Psoas muscle (tissue), 7 donors: ENCODE measurements at regions not wholly inside any gene's neighbourhood (a gene's known extent, or its start where the extent isn't known, plus 50 kb on each side); places are given as distances from the start of the nearest gene placed in this dataset.

Source experiments
- ATAC-seq, 4 donors: fragments of 200-7000 bp; cut with Tn5 transposase; one replicate each; pipeline ENCODE4 v1.9.1; 2020; ENCODE audit warnings: moderate library complexity in 3 of 4, mild to moderate bottlenecking in 2 of 4
- DNase-seq, 2 donors: peaks; one replicate each; pipeline ENCODE4 v3.0.0-alpha.2; 2020
- H3K27ac ChIP-seq: fragments of 200-600 bp; one replicate; pipeline ENCODE4 v1.8.0; 2022
- H3K27me3 ChIP-seq, 3 donors: fragments of 200-600 bp in 1 of 3; one replicate each; pipeline versions ENCODE4 v1.6.1 to v1.8.0; 2013 to 2022; ENCODE audit warnings: low read length in 2 of 3, mild to moderate bottlenecking in 2 of 3, moderate library complexity in 1 of 3; ENCODE audit not compliant: insufficient read depth in 3 of 3
- H3K36me3 ChIP-seq, 2 donors: fragments of 200-600 bp in 1 of 2; one replicate each; pipeline versions ENCODE4 v1.6.1 to v1.8.0; 2013 to 2022; ENCODE audit warnings: low read depth in 1 of 2, mild to moderate bottlenecking in 1 of 2, moderate library complexity in 1 of 2; ENCODE audit not compliant: insufficient read depth in 1 of 2
- H3K4me1 ChIP-seq: fragments of 200-600 bp; one replicate; pipeline ENCODE4 v1.8.0; 2022
- H3K4me3 ChIP-seq: fragments of 200-600 bp; one replicate; pipeline ENCODE4 v1.8.0; 2022; ENCODE audit warnings: mild to moderate bottlenecking
- H3K9me3 ChIP-seq: fragments of 200-600 bp; one replicate; pipeline ENCODE4 v1.8.0; 2022
- WGBS, 3 donors: extraction: QIAGEN DNeasy Blood & Tissue Kit; methylation state at CpG; one replicate each; pipeline versions ENCODE4 v1.1.6 to v1.1.7; 2013; 5-methylcytosine and 5-hydroxymethylcytosine counted together
- intact Hi-C, 2 donors: fragments of 100-400 bp; cut with DNase I; formaldehyde crosslinking; loops; one replicate each; pipeline versions ENCODE4 v1.11.0 to v1.14.2; 2022
- TF ChIP-seq, protein P1 (sequence below): fragments of 200-600 bp; IDR thresholded peaks from one replicate; pipeline ENCODE4 v1.8.0; 2022; ENCODE audit warnings: antibody characterized with exemption
- donor health status: healthy with polysubstance abuse.
- donor health status: DM: no; HTN: no; CAD: no; lungs with moderate emphysema.
- donor health status: Bipolar disorder and iron deficiency.
- donor health status: healthy.
- donor health status: DM: yes; HTN: yes; CAD: no.
- donor health status: DM: no; HTN: no; CAD: no.
- donor health status: DM: yes; HTN: yes; CAD: no.

DNA sequence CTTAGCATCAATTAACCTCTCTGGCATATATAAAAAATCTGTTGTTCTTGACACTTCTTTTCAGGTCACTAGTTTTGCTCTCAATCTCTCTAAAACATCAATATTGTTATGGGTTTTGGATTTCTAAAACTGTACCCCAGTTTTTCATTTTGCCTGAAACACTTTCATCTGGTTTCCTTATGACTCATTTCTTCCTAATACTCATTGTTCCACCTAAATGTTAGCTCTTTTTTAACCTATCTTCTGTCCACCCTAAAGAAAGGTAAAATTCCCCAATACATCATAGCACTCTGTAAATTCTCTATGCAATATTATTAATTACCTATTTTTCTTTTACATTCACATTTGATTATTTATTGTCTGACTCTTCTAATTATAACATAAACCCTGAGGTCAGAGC, 575.5 kb upstream of the NDST4 start:
- H3K27ac ChIP-seq = no peak overlapping the region
- no peaks in the 10 kb centered on the region for H3K36me3 ChIP-seq
- H3K9me3 ChIP-seq = peaks cover 5% of the 10 kb centered on the region
- intact Hi-C loops = no loop called here
- no peaks in the 10 kb centered on the region for H3K27me3 ChIP-seq
- no peak for DNase-seq
- H3K4me3 ChIP-seq = no peak overlapping the region
- TF ChIP-seq, protein P1, sequence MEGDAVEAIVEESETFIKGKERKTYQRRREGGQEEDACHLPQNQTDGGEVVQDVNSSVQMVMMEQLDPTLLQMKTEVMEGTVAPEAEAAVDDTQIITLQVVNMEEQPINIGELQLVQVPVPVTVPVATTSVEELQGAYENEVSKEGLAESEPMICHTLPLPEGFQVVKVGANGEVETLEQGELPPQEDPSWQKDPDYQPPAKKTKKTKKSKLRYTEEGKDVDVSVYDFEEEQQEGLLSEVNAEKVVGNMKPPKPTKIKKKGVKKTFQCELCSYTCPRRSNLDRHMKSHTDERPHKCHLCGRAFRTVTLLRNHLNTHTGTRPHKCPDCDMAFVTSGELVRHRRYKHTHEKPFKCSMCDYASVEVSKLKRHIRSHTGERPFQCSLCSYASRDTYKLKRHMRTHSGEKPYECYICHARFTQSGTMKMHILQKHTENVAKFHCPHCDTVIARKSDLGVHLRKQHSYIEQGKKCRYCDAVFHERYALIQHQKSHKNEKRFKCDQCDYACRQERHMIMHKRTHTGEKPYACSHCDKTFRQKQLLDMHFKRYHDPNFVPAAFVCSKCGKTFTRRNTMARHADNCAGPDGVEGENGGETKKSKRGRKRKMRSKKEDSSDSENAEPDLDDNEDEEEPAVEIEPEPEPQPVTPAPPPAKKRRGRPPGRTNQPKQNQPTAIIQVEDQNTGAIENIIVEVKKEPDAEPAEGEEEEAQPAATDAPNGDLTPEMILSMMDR = no peak
- no peaks in the 10 kb centered on the region for H3K4me1 ChIP-seq
- ATAC-seq = no peak

DNA sequence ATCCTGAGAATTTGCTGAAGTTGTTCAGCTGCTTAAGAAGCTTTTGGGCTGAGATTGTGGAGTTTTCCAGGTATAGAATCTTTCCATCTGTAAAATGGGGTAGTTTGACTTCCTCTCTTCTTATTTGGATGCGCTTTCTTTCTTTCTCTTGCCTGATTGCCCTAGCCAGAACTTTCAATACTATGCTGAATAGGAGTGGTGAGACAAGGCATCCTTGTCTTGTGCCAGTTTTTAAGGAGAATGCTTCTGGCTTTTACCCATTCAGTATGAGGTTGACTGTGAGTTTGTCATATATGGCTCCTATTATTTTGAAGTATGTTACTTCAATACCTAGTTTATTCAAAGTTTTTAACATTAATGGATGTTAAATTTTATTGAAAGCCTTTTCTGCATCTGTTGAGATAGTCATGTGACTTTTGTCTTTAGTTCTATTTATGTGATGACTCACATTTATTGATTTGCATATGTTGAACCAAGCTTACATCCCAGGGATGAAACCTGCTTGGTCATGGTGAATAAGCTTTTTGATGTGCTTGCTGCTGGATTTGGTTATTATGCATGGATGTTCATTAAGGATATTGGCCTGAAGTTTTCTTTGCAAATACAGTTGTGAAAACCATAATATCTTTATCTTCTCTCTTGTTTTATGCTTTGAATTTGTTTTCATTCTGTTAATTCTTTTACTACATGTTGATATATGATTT, 573.8 kb upstream of the NDST4 start:
- no peak for ATAC-seq
- H3K4me1 ChIP-seq = no peaks in the 10 kb centered on the region
- no peak overlapping the region for H3K4me3 ChIP-seq
- H3K9me3 ChIP-seq = peaks cover 5% of the 10 kb centered on the region
- DNase-seq = no peak
- intact Hi-C loops = no loop called here
- TF ChIP-seq, protein P1 = no peak
- no peaks in the 10 kb centered on the region for H3K36me3 ChIP-seq
- 82 to 100% (median 84%) methylated on average over 1 of the region's 1 CpG for WGBS, 3 donors
- no peaks in the 10 kb centered on the region for H3K27me3 ChIP-seq
- no peak overlapping the region for H3K27ac ChIP-seq

DNA sequence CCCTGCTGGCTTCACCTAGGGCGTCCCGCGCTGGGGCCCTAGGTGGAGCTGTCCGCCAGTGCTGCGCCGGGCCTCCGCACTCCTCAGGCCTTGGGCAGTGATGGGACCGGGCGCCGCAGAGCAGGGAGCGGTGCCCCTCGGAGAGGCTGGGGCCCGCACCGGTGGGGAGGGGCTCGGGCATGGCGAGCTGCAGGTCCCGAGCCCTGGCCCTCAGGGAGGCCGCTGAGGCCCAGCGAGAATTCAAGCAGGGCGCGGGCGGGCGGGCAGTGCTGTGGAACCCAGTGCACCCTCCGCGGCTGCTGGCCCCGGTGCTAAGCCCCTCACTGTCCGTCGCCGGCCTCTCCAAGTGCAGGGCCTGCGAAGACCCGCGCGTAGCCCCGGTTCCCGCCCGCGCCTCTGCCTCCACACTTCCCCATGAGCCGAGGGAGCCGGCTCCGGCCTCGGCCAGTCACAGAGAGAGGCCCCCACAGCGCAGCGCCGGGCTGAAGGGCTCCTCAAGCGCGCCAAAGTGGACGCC, 565.1 kb upstream of the NDST4 start:
- Histone ChIP-seq H3K27ac (no peak overlapping the region), H3K9me3 (peaks cover 3% of the 10 kb centered on the region), H3K4me1 (no peaks in the 10 kb centered on the region), H3K27me3 (no peaks in the 10 kb centered on the region), H3K36me3 (no peaks in the 10 kb centered on the region), H3K4me3 (no peak overlapping the region)
- no peak for ATAC-seq
- WGBS, 3 donors = 93 to 97% (median 96%) methylated on average over 35 to 47 of the region's 47 CpGs
- TF ChIP-seq, protein P1 = no peak
- DNase-seq = no peak
- intact Hi-C loops = no loop called here

DNA sequence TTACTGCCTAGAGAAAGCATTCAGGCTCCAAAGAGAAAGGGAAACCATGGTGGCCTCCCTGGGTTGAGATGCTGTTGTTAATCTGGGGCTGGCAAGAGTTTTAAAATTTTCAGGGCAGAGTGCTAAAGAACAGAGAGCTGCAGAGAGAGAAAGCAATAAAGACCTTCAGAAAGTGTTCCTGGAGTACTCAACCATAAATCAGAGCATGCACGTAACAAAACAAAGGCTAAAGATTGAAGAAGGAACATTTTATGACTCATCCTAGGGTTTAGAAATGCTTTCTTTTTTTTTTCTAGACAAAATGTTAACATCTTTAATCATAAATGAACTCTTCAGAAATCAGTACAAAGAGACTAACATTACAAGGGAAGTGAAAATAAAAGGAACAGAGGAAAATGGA, 562.3 kb upstream of the NDST4 start:
- TF ChIP-seq, protein P1 = no peak
- H3K36me3 ChIP-seq = no peaks in the 10 kb centered on the region
- H3K9me3 ChIP-seq = peaks cover 3% of the 10 kb centered on the region
- no peak overlapping the region for H3K4me3 ChIP-seq
- no peaks in the 10 kb centered on the region for H3K27me3 ChIP-seq
- H3K4me1 ChIP-seq = no peaks in the 10 kb centered on the region
- H3K27ac ChIP-seq = no peak overlapping the region
- ATAC-seq = no peak
- DNase-seq = no peak
- intact Hi-C loops = no loop called here
- 24 to 36% (median 33%) methylated on average over 1 of the region's 1 CpG for WGBS, 3 donors

DNA sequence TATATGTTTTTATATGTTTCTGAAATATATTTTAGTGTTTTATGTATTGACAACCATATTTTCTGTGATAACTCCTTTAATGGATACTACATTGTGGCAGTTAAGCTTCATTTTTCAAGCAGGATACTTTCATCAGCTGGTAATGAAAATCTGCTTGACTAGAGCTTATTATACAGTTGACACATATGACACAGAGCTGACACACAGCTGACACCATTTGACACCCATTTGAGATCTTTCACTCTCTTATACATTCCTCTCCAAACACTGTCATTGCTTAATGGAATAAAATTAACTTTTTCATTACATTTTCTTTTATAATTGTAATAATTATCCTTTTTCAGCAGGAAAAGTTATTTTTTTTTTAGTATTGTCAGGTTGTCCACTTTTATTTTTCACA, 561.1 kb upstream of the NDST4 start:
- TF ChIP-seq, protein P1 = no peak
- Histone ChIP-seq H3K36me3 (no peaks in the 10 kb centered on the region), H3K27me3 (no peaks in the 10 kb centered on the region), H3K27ac (no peak overlapping the region), H3K9me3 (peaks cover 3% of the 10 kb centered on the region), H3K4me3 (no peak overlapping the region), H3K4me1 (no peaks in the 10 kb centered on the region)
- intact Hi-C loops = no loop called here
- ATAC-seq (no peak), DNase-seq (no peak)
